HG03575 (cell line): ENCODE measurements at regions not wholly inside any gene's neighbourhood (a gene's known extent, or its start where the extent isn't known, plus 50 kb on each side); places are given as distances from the start of the nearest gene placed in this dataset.

Source experiments
- ATAC-seq: cut with Tn5 transposase; IDR thresholded peaks from one replicate; pipeline ENCODE4 v1.9.1; 2021; ENCODE audit not compliant: unreplicated experiment, insufficient number of reproducible peaks, low FRiP score; ENCODE audit errors: extremely low read depth

- ATAC-seq: no peak
Observed at GRCh38 chr3:174716956-174717505, 142.1 kb upstream of the NAALADL2 start.

- no peak for ATAC-seq
Observed at GRCh38 chr3:174720717-174721116, 138.4 kb upstream of the NAALADL2 start.

- no peak for ATAC-seq
Observed at GRCh38 chr3:174725303-174725702, 133.8 kb upstream of the NAALADL2 start.

- no peak for ATAC-seq
Observed at GRCh38 chr3:174737966-174738365, 121.2 kb upstream of the NAALADL2 start.

GRCh38 chr3:174749143-174749542, 110.0 kb upstream of the NAALADL2 start:
- no peak for ATAC-seq

GRCh38 chr3:174755833-174756829, 103.0 kb upstream of the NAALADL2 start:
- no peak for ATAC-seq

- ATAC-seq: no peak
Observed at GRCh38 chr3:174758943-174759342, 100.2 kb upstream of the NAALADL2 start.

GRCh38 chr3:174767406-174767805, 91.7 kb upstream of the NAALADL2 start:
- no peak for ATAC-seq

GRCh38 chr3:174767853-174768382, 91.2 kb upstream of the NAALADL2 start:
- ATAC-seq: no peak

GRCh38 chr3:174769171-174769570, 90.0 kb upstream of the NAALADL2 start:
- no peak for ATAC-seq

GRCh38 chr3:174775603-174776002, 83.5 kb upstream of the NAALADL2 start:
- no peak for ATAC-seq

- no peak for ATAC-seq
Observed at GRCh38 chr3:174776123-174776522, 83.0 kb upstream of the NAALADL2 start.

GRCh38 chr3:174776636-174777035, 82.5 kb upstream of the NAALADL2 start:
- no peak for ATAC-seq

GRCh38 chr3:174777813-174778212, 81.3 kb upstream of the NAALADL2 start:
- ATAC-seq: no peak

GRCh38 chr3:174783502-174783901, 75.6 kb upstream of the NAALADL2 start:
- ATAC-seq: no peak

- ATAC-seq: no peak
Observed at GRCh38 chr3:174784206-174784934, 74.8 kb upstream of the NAALADL2 start.

GRCh38 chr3:174786825-174787224, 72.3 kb upstream of the NAALADL2 start:
- no peak for ATAC-seq

GRCh38 chr3:174791161-174791560, 68.0 kb upstream of the NAALADL2 start:
- no peak for ATAC-seq

- no peak for ATAC-seq
Observed at GRCh38 chr3:174792864-174793263, 66.3 kb upstream of the NAALADL2 start.
